ENCODE measurements at regions not wholly inside any gene's neighbourhood (a gene's known extent, or its start where the extent isn't known, plus 50 kb on each side); places are given as distances from the start of the nearest gene placed in this dataset.

- TF ChIP-seq CTCF (conservative IDR thresholded peaks at IDR 0.05) (no peak), ZFX (IDR thresholded peaks at IDR 0.05) (no peak)
These were observed 57.2 kb downstream of the GPR6 start for GRCh38 chr6:110035321-110035720.
